HG02763 (cell line): ENCODE measurements at regions not wholly inside any gene's neighbourhood (a gene's known extent, or its start where the extent isn't known, plus 50 kb on each side); places are given as distances from the start of the nearest gene placed in this dataset.
"Not testable (repeated sequence)": the region's sequence is repeated elsewhere in the genome, so short reads cannot be mapped to it uniquely, and the experiment has no call there.

Source experiments
- ATAC-seq: cut with Tn5 transposase; IDR thresholded peaks from one replicate; pipeline ENCODE4 v1.9.1; 2021; ENCODE audit warnings: mild to moderate bottlenecking, moderate library complexity; ENCODE audit not compliant: unreplicated experiment

DNA sequence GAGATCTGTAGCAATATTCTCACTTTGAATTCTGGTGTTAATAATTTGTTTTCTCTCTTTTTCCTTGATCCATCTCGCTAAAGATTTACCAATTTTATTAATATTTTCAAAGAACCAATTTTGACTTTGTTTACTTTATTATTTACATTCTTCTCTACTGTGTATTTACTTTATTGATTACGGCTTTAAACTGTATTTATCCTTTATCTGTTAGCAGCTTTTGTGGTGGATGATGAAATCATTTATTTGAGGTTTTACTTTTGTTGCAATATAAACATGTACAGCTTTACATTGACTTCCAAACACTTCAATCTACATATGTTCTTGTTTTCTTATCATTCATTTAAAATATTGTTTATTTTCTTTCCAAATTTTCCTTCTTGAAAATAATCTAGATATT, 719.9 kb downstream of the ADCYAP1 start:
- no peak for ATAC-seq

DNA sequence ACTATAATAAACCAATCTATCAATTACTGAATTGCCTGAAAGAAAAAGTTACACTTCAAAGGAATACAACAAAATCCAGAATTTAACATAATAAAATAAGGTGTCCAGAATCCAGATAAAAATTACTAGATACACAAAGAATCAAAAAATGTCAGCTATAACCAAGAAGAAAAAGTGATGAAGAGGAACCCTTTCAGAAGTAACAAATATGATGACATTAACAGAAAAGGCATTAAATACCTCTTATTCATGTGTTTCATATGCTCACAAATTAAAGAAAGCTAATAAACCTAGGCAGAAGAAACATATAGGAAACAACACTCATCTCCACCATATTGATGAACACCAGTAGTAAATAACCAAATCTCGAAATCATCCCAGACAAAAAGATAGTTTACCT, 722.8 kb downstream of the ADCYAP1 start:
- no peak for ATAC-seq

DNA sequence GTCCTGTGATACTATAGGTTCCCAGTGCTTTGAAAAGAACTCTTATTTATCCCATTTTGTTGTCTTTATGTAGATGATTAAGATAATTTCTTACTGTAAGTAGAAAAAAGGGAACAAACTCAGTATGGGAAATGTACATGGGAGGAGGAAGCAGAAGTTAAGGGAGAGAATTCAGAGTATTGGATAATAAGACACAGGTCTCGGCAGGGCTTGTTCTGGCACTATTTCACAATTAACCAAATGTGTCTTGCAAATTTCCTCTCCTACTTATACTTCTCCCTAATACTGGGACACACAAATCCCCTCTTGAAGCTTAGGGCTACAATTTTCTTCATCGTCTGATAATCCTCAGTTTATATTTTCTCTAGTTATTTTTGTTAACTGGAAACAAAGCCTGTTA, 744.0 kb downstream of the ADCYAP1 start:
- no peak for ATAC-seq

DNA sequence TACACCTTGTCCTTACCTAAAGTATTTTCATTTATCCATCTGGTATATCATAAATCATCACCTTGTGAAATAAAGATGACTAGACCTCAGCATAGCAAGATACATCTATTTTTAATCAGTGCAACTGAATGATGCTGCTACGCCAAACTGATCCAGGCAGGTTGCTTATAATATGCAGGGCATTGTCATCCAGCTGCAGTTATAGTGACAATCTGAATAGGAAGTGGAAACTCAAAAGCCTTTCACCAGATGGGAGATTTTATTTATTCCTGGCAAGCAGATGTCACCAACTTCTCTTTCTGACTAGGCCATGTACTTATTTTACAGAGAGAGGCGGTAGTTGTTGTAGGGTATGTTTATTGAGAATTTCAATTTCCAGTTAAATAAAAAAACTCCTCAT, 747.3 kb downstream of the ADCYAP1 start:
- ATAC-seq: no peak

DNA sequence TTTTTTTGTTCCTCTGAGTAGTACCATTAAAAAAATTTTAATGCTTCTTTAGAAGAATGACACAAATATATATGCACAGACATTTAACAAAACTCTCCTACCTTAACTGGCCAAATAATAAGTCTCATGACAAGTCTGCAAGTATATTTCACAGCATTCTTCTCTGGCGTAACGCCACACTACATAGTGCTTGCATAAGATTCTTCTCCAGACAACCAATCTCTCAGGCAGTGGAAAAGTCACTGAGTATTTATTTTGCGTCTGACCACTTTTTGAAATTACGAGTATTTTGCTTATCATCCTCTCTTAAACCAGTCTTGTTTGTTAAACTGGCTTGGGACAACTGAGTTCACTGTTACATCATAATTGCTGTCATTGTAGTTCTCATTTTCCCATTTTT, 749.2 kb downstream of the ADCYAP1 start:
- ATAC-seq: no peak

DNA sequence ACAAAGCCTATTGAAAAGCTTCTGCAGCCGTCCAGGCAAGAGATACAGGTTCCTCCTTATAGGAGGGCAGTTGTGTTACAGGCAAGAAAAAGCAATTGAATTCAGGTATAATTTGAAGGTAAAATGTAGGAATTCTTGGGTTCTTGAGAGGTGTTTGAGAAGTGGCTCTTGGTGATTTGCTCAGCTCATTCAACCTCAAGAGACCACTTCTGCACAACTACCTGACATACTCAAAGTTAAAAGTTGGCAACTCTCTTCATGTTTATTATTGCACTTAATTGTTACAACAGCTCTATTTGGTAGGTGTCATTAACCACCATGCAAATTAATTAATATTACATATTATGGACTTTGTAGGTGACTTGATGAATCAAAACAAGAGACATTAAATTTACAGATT, 753.2 kb downstream of the ADCYAP1 start:
- ATAC-seq: no peak

DNA sequence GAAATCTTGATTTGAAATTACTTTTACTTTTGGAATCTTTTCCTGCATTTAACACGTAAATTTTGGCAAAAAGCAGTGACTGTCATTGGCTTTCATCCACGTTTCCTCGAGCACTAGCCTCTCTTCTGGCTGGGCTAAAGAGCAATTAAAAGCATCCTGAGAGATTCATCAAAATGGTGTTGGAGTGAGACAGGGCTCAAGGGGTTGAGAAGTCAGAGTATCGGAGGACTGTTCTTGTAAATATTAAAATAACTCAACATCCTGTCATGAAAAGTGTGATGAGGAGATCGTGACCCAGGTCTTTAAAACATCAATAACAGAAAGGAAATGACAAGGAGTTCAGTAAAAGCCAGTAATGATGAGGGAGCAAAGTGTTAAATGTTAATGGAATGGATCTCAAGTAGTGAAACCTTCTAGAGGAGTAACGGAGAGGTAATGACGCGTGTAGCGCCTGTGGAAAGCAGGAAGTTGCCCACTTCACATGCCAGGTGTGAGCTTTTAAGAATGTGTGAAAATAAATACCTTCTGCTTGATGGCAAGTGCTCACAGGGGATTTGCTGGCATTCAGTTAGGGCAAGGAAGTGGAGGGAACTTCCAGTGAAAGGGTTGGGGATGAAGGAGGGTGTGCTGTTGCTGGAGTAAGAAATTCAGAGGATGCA, 754.4 kb downstream of the ADCYAP1 start:
- no peak for ATAC-seq

DNA sequence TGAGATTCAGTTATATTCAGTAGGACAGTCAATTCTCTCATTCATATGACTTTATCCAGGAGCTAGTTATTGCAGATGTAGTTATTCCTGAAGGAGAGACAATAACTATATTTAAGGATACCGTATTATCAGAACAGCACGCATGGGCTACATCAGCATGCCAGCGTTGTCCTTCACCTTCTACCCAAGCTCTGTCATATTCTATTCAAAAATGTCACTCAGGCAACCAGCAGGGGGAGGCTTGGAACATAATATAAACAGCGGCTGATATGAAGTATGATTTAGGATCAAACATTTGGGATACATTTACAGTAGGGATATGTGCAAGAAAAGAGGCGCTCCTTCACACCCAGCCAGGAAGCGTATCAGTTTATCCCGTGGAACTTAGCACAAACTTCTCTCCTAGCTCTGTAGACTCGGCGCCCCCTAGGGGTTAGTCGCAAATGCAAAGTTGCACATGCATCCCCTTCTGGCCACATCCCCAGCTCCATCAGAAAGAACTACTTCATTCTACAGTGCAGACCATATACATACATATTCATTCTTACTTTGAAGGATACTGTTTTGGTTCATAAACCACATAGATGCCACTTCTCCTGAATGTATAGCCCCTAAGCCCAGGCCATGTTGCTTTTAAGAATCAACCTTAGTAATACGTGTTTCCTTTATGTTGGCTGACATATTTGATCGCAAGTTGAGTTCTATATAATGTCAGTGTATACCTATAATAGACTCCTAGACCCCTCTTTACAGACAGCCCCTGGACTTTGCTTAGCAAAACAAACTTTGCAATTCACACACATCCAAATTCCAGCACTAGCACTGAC, 759.4 kb downstream of the ADCYAP1 start:
- ATAC-seq: peak; percentile 60

DNA sequence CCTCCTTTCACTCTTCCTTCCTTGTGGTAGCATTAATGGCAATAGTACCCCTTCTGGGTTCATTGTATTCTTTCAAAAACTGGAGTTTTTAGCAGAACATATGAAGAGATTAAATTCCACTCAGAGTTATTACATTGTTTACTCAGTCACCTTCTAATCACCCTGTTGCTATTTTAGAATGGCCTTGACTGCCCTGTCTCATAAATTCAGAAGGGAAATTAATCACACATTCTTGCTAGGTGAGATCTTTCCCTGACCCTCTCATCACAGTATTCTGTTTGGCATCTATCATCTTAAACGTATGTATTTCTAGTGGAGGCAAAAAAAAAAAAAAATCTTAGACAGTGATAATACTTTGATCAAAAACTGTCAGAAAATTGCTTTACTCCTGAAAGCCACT, 760.4 kb downstream of the ADCYAP1 start:
- no peak for ATAC-seq

DNA sequence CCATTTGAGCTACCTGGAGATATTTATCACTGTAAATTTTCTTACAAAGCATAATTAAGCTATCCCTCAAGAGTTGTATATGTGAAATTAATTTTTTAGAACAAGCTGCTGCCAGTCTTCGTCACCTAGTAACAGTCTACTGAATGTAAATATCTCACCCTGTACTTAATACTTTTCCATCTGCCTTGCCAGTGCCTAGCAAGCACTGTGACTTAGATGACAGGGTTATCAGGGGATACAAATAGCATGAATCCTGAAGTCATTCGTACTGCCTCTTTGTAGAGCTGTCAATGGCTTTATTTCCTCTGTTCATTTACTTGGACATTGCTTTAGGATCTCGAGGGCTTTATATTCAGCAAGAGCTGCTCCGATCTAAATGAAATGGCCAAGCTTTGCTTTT, 763.6 kb downstream of the ADCYAP1 start:
- ATAC-seq: no peak

DNA sequence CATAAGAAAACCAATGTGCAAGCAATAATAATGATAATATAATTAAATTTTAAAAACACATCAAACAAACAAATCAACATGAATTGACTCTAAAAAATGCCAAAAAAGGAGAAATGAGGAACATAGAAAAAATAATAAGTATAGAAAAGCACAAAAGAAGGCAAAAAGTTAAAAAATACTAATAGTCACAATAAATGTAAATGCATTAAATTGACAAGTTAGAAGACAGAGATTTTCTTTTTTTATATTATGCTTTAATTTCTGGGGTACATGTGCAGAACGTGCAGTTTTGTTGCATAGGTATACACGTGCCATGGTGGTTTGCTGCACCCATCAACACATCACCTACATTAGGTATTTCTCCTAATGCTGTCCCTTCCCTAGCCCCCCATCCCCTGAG, 767.0 kb downstream of the ADCYAP1 start:
- ATAC-seq: not testable (repeated sequence)

DNA sequence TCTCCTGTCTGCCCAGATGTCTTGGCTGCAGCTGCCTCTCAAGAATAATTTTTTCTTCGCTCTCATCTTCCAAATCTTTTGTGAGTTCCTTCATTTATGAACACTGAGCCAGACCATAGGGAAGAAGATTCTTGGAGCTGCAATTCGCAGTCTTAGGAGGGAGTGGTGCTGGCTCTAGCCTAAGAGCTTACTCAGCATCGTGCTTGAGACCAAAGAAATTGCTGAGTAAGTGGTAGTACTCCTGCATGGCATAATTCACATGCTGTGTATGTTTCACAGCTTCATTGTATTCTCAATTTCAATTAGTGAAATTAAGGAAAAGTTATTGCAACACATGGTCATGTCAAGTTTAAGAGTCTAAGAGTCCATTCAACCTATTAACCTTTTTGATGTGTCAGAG, 771.7 kb downstream of the ADCYAP1 start:
- no peak for ATAC-seq

DNA sequence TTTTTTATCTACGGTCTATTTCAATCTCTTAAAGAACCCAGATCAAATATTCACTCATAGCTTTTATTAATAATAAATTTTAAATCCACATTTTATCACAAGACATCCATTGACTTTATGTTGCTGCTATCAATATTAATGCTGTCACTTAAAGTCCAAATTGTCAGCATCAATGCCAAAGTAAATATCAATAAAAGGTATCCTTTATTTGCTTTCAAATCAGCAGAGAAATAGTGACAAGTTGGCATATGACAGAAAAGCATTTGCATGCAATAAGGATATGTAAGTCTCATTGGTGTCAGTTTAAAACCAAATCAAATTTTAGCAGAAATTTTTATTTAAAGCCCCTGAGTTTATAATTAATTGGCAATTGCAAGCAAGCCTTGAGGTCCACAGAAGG, 775.4 kb downstream of the ADCYAP1 start:
- ATAC-seq: no peak

DNA sequence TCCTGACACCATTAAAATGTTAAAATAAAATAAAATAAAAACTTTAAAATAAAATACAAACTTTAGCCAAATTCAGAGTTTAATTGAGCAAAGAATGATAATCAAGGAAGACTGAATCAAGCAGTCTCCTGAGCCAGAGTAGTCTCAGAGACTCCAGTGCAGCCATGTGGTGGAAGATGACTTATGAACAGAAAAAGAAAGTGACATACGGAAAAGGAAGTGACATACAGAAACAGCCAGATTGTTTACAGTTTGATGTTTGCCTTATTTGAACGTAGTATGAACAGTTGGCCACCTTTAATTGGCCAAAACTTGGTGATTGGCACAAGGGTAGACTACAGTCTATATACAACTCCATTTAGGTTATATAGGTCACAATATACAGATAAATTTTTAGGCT, 787.2 kb downstream of the ADCYAP1 start:
- ATAC-seq: no peak

DNA sequence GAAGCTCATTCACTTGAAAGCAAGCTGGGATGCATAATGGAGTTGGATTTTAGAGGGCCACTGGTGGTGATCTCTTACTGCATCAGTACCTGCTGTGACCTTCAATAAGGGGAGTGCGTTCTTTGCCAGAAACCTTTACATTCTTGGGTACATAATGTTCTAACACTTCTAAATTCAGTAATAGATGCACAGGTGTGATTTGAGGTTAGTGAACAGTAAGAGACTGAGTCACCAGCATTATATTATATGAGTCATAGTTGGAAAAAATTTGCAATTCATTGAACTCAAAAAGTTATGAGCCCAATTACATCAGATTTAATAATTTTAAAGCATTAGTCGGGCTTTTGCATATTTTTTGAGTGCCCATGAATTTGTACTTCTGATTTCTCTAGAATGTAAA, 803.3 kb downstream of the ADCYAP1 start:
- no peak for ATAC-seq

DNA sequence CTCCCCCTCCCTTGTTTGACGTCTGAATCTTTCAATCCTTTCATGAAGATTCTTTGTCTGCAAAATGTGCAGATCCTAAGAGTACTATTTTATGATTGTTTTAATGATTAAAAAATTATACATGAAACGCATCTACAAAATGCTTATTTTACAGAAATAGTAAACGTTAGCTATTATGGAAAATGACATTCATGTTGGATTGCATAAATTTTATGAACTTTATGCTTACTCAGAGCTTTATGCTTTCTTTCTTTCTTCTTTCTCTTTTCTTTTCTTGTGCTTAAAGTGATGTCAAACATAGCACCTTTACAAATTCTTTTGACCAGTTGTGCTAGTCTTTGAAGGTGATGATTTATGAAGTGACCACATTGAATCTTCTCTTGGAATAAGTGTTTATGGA, 805.4 kb downstream of the ADCYAP1 start:
- ATAC-seq: no peak

DNA sequence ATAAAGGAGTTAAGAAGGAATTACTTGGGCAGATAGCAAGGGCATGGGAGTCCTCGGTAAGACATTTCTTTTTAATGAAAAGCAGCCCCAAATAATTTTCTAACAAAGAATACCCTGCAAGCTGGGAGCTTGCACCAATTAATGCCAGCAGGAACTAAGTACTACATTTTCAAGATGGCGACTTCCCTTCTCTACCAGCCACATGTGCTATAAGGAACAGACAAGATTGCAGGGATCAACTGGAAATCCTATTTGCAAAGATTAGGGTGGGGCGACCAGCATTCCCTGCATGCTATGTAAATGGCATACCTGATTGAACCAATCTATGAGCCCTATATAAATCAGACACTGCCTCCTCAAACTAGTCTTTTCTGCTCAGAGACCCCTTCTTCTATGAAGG, 827.5 kb downstream of the ADCYAP1 start:
- ATAC-seq: no peak

DNA sequence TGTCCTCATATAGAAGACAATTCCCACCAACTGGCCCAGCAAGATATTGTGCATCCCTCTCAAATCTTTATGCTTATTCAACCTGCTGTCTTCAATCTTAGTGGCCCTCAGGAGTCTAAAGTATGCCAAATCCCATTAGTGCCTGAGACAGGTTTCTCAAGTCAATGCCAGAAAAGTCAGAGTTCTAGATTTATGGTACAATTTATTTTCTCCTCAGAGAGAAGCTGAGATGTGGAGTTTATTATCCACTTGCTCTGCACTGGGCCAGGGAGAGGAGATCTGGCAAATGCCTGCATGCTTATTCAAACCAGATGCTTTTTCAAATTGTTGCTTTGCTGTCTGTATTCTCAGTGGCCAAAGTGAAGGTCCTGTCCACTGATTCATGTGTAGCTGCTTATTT, 825.2 kb downstream of the METTL4 start:
- no peak for ATAC-seq

DNA sequence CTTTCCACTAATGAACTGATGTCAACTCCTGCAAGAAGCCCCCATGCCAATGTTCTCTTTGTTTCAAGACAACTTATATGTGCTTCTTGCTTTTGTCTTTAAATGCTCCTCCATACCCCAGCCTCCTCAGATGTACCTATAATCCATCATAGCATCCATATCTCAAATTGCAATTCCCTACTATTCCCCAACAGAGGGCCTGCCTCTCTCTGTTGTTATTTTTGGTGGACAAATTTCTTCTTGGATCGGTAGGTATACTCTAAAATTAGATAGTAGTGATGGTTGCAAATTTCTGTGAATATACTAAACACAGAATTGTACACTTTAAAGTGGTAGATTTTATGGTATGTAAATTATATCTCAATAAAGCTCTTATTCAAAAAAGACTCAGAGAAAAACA, 820.1 kb downstream of the METTL4 start:
- ATAC-seq: no peak

DNA sequence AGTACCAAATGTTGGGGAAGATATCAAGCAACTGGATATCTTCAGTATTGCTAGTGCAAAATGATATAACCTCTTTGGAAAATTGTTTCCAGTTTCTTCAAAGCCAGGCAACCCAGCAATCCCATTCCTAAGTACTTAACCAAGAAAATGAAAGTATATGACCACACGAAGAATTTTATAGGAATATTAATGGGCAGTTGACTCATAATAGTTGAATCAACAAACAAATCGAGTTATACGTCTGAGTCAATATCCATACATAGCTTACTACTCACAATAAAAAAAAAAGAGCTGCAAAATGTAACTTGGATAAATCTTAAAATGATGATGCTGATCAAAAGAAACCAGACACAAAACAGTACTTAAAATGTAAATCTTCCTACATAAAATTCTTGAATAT, 810.4 kb downstream of the METTL4 start:
- no peak for ATAC-seq

DNA sequence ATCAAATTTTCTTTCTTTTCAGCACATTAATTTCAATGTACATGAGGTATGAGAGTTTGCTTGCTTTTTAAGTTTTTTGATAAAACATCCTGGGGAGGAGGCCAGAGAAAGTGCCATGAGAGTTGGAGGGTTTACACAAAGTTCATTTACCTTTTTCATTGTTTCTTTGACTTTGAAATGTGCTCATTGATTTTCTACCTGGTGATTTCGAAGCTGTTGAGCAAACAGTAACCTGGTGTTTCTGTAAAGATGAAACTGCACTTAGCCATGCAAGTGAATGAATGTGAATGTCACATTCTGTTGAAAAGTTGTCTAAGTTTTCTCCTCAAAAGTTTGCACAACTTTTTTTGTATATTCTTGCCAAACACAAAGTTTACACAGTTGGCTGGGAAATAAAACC, 797.0 kb downstream of the METTL4 start:
- no peak for ATAC-seq

DNA sequence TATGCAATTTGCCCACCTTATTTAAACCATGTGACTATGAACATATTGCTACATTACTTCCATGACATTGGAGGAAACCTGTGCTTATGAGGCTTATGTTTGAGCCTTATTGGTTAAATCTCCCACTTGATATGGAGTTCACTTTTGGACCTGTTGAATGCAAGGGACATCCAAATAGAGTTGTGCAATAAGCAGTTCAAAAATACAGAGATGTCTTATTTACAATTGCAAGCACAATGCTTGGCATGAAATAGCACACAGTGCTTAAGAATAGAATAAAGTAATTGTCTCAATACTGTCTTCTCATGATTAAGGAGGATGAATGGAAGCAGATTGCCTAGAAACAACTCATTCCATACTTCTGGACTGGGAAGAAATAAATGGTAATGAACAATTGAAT, 793.5 kb downstream of the METTL4 start:
- ATAC-seq: no peak
